Middle frontal gyrus (tissue), 1 donor: ENCODE measurements at regions not wholly inside any gene's neighbourhood (a gene's known extent, or its start where the extent isn't known, plus 50 kb on each side); places are given as distances from the start of the nearest gene placed in this dataset.

Experiments used
- DNase-seq: peaks from one replicate; pipeline ENCODE4 v3.0.0-alpha.2; 2015; ENCODE audit warnings: low spot score; ENCODE audit errors: extremely low spot score

- DNase-seq: no peak
Measured at GRCh38 chr16:87165151-87165550, 152.0 kb downstream of the C16orf95 start.

GRCh38 chr16:87165885-87166284 is 151.3 kb downstream of the C16orf95 start:
- DNase-seq: no peak

GRCh38 chr16:87166321-87166720 is 150.9 kb downstream of the C16orf95 start:
- DNase-seq: no peak

GRCh38 chr16:87166934-87167333 is 150.3 kb downstream of the C16orf95 start:
- DNase-seq: no peak

DNA sequence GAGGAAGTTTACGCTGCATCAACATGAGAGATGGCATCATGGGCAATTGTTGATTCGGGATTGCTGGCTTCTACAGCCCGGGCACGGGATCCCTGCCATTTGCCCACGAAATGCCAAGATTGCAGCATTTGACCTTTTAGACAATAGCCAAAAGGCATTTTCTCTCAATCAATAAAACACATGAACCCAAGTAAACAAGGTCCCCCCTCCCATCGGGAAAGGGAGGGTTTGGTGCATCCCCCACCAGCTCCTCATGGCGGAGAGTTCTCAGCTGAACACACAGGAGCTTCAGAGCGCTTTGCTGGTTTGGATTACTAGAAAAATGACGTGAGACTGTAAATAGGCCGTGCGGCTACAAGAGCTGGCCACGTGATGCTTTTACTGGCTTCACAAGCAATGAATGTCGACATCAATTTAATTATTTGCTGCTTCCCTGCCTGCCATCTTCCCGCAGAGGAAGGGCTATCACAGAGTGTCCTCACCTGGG is 147.6 kb downstream of the C16orf95 start:
- no peak for DNase-seq

DNA sequence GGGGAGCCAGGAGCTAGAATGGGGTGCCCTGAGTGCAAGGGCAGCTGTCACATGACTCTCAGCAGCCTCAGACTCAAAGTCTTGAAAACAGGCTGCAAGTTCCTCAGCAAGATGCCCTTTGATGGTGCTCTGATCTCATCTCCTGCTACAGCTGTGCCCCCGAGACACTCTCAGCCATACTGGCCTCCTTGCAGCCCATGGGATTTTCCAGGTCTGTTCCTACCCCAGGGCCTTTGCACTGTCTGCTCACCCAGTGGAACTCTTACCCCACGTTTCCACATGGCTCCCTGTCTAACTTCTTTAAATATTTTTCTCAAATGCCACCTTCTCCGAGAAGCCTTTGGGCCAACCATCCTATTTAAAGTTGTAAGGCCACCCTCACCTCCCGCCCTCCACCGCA is 146.9 kb downstream of the C16orf95 start:
- DNase-seq: no peak

DNA sequence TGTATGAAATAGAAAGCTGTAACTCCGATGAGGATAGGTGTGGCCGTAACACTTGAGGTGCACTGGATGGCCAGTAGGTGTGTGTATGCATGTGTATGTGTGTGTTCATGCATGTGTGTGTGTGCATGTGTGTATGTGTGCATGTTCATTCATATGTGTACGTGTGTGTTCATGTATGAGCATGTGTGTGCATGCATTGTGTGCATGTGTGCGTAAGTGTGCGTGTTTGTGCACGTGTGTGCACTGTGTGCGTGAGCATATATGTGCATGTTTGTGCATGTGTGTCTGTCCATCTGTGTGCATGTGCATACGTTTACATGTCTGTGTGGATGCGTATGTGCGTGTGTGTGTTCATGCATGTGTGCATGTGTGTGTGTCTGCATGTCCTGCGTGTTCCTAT is 145.5 kb downstream of the C16orf95 start:
- no peak for DNase-seq

GRCh38 chr16:87172632-87173031 is 144.6 kb downstream of the C16orf95 start:
- no peak for DNase-seq

GRCh38 chr16:87173294-87173893 is 143.8 kb downstream of the C16orf95 start:
- no peak for DNase-seq

DNA sequence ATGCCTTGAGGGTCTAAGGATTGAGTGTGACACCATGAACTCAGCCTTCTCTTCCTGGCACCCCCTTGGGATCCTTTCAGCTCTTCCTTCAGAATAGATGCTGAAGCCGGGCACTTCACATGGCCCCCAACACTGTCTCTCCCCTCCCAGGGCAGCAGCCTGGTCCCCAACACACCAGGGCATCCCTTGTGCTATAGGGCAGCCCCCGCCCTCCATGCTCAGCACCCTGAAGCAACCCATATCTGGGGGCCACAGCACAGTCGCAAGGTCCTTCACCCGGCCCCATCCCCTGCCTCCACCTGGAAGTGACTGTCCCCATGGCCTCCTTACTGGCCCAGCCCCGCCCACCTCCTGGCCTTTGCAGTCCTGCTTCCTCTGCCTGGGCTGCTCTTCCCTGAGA is 143.1 kb downstream of the C16orf95 start:
- no peak for DNase-seq

DNA sequence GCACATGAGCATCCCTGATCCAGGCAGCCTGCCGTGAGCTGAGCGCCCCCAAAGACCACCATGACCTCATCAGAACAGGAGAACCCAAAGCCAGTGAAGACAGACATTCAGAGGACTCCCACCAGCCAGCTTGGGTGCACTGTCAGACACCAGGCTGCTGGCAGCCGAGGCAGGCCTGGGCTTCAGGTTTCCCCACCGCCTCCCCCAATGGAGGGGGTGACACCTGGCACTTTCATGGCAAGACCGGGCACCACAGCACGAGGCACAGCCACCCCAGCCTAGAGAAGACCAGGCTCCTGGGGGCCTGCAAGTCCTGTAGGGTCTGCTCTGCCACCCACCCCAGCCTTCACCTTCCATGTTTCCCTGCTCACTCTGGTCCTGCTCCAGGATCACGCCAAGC is 140.5 kb downstream of the C16orf95 start:
- DNase-seq: no peak

- DNase-seq: no peak
Measured at GRCh38 chr16:87177673-87178072, 139.5 kb downstream of the C16orf95 start.

- no peak for DNase-seq
Measured at GRCh38 chr16:87178177-87178863, 138.9 kb downstream of the C16orf95 start.

DNA sequence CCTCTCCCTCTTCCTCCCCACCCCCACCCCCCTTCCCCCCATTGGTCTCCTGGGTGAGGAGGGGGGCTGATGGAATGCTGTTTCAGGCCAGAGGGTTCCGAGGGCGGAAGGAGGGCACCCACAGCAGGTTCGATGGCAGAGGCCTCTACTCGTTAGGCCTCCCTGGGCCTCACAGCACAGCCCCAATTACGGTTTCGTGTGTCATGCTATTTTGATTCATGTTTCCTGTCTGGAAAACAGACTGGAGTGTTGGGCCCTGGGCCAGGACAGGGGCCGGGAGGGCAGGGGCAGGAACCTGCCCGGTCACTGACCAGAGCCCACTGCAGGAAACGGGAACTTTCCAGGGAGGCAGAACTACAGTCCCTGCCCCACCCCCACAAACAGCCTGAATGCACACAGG is 138.2 kb downstream of the C16orf95 start:
- DNase-seq: no peak

- DNase-seq: no peak
Measured at GRCh38 chr16:87180069-87180468, 137.1 kb downstream of the C16orf95 start.

GRCh38 chr16:87182759-87183158 is 134.4 kb downstream of the C16orf95 start:
- no peak for DNase-seq

- DNase-seq: no peak
Measured at GRCh38 chr16:87183647-87184046, 133.5 kb downstream of the C16orf95 start.

DNA sequence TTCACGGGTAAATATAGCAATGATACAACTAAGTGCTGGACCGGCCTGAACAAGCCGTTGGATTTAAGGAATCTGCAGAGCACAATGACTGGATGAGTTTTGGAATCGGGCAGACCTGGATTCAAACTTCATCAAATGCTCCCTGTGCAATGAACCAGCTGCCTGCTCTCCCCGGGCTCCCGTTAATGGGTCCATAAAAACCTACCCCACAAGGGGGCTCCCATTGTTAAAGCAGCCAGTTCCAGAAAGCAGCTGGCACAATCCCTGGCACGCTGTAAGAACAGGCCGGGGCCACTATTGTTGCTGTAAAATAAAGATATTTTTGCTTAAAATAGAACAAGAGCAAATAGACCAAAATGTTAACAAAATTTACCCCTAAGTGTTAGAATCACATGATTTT is 131.9 kb downstream of the C16orf95 start:
- DNase-seq: no peak

DNA sequence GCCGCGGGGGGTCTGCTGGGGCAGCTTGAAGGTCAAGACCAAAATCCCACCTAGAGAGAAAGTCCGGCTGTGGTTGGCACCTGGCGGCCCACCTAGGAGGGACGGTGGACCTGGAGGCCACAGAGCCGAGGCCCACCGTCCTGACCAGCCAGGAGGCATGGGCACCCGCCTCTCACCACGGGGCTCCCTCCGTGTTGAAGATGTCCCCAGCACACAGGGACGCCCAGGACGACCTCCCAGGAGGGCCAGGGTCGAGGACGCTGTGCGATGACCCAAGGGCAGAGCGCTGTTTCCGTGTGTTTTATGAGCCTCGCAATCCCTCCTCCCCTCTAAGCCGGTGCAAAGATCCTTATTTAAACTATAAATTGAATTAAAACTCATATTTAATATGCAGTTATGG is 131.2 kb downstream of the C16orf95 start:
- no peak for DNase-seq

GRCh38 chr16:87186446-87186845 is 130.7 kb downstream of the C16orf95 start:
- no peak for DNase-seq

GRCh38 chr16:87186876-87187533 is 130.2 kb downstream of the C16orf95 start:
- DNase-seq: no peak

DNA sequence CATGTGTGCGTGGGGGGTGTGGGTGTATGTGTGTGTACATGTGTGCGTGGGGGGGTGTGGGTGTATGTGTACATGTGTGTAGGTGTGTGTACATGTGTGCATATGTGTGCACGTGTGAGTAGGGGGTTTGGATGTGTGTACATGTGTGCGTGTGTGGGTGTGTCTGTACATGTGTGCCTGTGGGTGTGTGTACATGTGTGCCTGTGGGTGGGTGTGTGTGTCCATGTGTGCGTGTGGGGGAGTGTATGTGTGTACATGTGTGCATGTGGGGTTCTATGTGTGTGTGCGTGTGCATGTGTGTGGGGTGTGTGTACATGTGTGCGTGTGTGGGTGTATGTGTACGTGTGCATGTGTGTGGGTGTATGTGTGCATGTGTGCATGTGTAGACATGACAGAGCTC is 129.1 kb downstream of the C16orf95 start:
- DNase-seq: no peak

DNA sequence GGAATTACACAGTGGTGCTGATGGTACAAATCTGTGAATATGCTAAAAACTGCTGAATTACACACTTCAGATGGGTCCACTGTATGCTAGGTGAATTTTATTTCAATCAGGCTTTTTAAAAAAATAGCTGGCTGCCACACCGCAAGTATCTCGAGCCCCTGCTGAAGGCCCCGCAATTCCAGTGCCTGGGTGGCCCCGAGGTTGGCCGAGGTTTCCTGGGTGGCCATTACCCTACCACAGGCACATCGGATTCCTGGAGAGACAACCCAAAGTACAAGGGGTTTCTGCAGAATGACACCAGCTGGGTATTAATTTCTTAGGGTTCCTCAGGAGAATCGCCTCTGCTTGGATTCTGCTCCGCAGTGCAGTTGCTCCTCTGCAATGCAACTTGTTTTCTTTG is 127.8 kb downstream of the C16orf95 start:
- no peak for DNase-seq
